VCaP (cell line): ENCODE measurements at regions not wholly inside any gene's neighbourhood (a gene's known extent, or its start where the extent isn't known, plus 50 kb on each side); places are given as distances from the start of the nearest gene placed in this dataset.
A peak's percentile ranks its signal among the peaks of the same experiment; 100 is the strongest.

Source experiments
- H3K27ac ChIP-seq: fragments of 450-650 bp; 2 replicates; pipeline ENCODE4 v1.5.1; 2017
- TF ChIP-seq, protein P1 (sequence below): fragments of 450-650 bp; conservative IDR thresholded peaks from 2 replicates; pipeline ENCODE4 v1.5.1; 2017; ENCODE audit warnings: mild to moderate bottlenecking, moderate library complexity

DNA sequence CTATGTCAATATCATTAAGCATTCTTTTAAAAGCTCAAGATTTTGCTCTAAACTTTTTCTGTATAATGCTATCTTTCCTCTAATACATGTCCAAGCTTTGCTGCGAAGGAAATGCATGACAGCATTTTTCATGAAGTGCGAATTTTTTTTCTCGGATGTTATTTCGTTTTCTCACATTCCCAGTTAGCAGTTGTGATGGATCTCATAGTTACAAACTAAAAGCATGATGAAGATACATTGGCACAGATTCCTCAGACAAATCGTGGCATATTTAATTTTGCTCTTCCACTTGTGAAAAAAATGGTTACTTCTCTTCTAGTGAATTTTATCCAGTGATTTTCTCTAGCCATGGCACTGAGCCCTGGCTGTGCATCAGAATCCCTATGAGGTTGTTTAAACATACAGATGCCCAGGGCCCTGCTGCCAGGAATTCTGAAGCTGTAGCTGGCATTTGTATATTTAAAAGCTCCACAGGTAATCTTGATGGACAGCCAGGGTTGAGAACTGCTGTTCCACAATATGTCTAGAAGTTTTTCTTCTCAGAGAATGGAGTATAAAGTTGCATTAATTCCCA, 299.8 kb upstream of the NEBL start:
- no peak overlapping the region for H3K27ac ChIP-seq
- TF ChIP-seq, protein P1, sequence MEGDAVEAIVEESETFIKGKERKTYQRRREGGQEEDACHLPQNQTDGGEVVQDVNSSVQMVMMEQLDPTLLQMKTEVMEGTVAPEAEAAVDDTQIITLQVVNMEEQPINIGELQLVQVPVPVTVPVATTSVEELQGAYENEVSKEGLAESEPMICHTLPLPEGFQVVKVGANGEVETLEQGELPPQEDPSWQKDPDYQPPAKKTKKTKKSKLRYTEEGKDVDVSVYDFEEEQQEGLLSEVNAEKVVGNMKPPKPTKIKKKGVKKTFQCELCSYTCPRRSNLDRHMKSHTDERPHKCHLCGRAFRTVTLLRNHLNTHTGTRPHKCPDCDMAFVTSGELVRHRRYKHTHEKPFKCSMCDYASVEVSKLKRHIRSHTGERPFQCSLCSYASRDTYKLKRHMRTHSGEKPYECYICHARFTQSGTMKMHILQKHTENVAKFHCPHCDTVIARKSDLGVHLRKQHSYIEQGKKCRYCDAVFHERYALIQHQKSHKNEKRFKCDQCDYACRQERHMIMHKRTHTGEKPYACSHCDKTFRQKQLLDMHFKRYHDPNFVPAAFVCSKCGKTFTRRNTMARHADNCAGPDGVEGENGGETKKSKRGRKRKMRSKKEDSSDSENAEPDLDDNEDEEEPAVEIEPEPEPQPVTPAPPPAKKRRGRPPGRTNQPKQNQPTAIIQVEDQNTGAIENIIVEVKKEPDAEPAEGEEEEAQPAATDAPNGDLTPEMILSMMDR, result no peak

DNA sequence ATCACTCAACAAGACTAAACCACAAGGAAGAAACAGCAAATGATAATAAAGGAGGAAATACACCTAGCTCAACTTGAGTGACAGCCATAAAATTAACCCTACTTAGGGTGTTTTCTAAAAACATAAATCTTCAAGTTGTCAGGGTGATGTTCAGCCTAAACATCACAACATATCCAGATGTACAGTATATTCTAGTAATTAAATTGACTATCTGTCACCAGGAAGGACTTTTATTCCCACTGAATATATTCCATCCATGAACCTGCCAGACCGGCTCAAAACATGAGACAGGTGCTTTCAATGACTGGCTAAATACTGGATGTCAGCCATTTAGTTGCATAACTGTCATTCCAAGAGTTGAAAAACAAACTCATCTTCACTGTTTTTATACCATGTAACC, 298.1 kb upstream of the NEBL start:
- TF ChIP-seq, protein P1, result no peak
- peak overlapping the region; percentile 63 for H3K27ac ChIP-seq

DNA sequence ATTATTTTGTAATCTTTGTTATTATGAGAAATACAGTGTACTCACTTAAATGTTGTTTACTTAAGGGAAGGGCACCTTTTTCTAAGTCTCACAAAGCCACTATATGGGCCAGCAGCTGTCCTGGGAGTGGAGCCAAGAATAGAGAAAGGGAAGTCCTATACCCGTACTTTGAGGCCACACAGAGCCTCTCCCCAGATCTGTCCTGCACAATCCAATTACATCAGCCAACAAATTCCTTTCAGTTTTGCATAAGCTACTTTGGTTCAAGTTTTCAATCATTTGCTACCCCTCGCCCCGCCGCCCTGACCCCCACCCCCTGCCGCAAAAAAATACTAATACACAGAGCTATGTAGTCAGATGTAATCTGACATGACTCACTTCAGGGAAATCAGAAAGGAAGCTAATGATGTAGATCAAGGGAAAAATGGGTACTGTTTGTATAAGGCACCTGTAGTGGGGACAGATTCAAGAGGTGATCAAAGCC, 297.4 kb upstream of the NEBL start:
- peak overlapping the region; percentile 63 for H3K27ac ChIP-seq
- TF ChIP-seq, protein P1, result no peak

DNA sequence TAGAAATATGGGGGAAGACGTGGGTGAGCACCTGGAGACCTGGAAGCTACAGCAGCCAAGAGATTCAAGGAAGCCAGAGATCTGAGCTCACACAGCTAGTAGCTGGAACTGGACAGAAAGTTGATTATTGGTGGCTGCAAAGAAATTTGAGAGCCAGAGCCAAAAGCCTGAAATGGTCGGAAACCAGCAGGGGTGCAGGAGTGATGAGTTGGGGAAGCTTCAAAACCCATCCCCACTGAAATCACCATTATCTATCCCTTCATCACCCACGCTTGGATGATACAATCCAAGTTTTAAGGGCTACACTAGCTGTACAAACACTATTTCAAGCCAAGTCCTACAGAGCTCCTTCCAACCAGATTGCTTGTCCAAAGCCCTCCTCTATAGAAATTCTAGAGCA, 296.1 kb upstream of the NEBL start:
- H3K27ac ChIP-seq, result no peak overlapping the region
- TF ChIP-seq, protein P1, result no peak

- no peak overlapping the region for H3K27ac ChIP-seq
- TF ChIP-seq, protein P1, result no peak
Measured at GRCh38 chr10:21191512-21191911, 294.4 kb upstream of the NEBL start.

- TF ChIP-seq, protein P1, result no peak
- no peak overlapping the region for H3K27ac ChIP-seq
Measured at GRCh38 chr10:21184984-21185383, 287.9 kb upstream of the NEBL start.

GRCh38 chr10:21184216-21184615, 287.1 kb upstream of the NEBL start:
- TF ChIP-seq, protein P1, result no peak
- H3K27ac ChIP-seq, result no peak overlapping the region
